Adrenal gland (tissue), 9 donors: ENCODE measurements at regions not wholly inside any gene's neighbourhood (a gene's known extent, or its start where the extent isn't known, plus 50 kb on each side); places are given as distances from the start of the nearest gene placed in this dataset.

Experiments
- DNase-seq, 7 donors: peaks; one replicate each; pipeline ENCODE4 v3.0.0-alpha.2; 2019 to 2020
- H3K27ac ChIP-seq, 5 donors: fragments of 200-600 bp; sonication (generic) in 4 of 5; 1 replicate in 3 of 5; 2 replicates in 2 of 5; pipeline versions ENCODE4 v1.5.1 to v1.8.0; 2016 to 2020; ENCODE audit warnings: mild to moderate bottlenecking in 1 of 5
- H3K27me3 ChIP-seq: fragments of 200-600 bp; 2 replicates; pipeline ENCODE4 v1.8.0; 2021
- H3K36me3 ChIP-seq, 2 donors: fragments of 200-600 bp; replicated peaks in 1 of 2; 1 replicate in 1 of 2; 2 replicates in 1 of 2; pipeline versions ENCODE4 v1.5.1 to v1.8.0; 2018 to 2022
- H3K4me1 ChIP-seq, 2 donors: fragments of 200-600 bp; replicated peaks in 1 of 2; 1 replicate in 1 of 2; 2 replicates in 1 of 2; pipeline versions ENCODE4 v1.5.1 to v1.8.0; 2018 to 2021
- H3K4me3 ChIP-seq, 4 donors: fragments of 200-600 bp; sonication (generic) in 3 of 4; one replicate each; pipeline ENCODE4 v1.5.1; 2016 to 2018
- H3K9me3 ChIP-seq, 3 donors: fragments of 200-600 bp; sonication (generic) in 1 of 3; replicated peaks in 1 of 3; 1 replicate in 2 of 3; 2 replicates in 1 of 3; pipeline versions ENCODE4 v1.5.1 to v1.8.0; 2016 to 2021
- POLR2A ChIP-seq, 2 donors: fragments of 450-650 bp; IDR thresholded peaks; one replicate each; pipeline ENCODE4 v1.6.1; 2017; ENCODE audit warnings: antibody characterized with exemption in 2 of 2, mild to moderate bottlenecking in 2 of 2, moderate library complexity in 1 of 2
- WGBS, 4 donors: extraction: QIAGEN DNeasy Blood & Tissue Kit in 2 of 4; methylation state at CpG; one replicate each; pipeline versions ENCODE4 v1.1.5 to v1.1.7; 2013 to 2017; 5-methylcytosine and 5-hydroxymethylcytosine counted together
- intact Hi-C, 2 donors: fragments of 100-400 bp; cut with DNase I; formaldehyde crosslinking; loops; one replicate each; pipeline versions ENCODE4 v1.14.1 to v1.15.0; 2022 to 2023
- TF ChIP-seq, protein P1 (sequence below), 6 experiments: fragments of 450-650 bp in 4 of 6; fragments of 200-600 bp in 2 of 6; sonication (generic) in 1 of 6; IDR thresholded peaks; 1 replicate in 5 of 6; 2 replicates in 1 of 6; pipeline versions ENCODE4 v1.5.1 to v1.8.0; 2016 to 2021; ENCODE audit warnings: antibody characterized with exemption in 6 of 6, mild to moderate bottlenecking in 2 of 6, moderate library complexity in 1 of 6
- donor health status: healthy with polysubstance abuse.
- donor health status: Bipolar disorder and iron deficiency.
- donor health status: DM: yes; HTN: yes; CAD: no.
- donor health status: DM: no; HTN: no; CAD: no.
- donor health status: DM: no; HTN: no; CAD: no.

DNA sequence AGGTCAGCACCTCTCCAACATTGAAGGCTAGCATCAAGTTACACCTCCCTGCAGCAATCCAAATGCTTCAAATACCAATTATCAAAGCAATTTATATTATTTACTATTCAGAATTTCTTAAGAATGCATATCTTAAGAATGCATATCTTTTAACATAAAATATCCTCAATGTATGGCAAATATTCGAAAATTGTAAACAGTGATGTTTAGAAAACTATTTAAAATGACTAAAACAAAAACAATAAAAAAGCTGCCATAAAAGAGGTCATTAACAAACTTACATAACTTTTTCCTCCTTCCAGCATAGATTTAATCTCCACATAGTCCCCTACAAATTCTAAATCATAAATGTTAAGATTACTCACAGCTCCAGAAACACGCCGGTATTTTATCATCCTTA, 85.1 kb upstream of the SOX6 start:
- no peak overlapping the region for H3K27ac ChIP-seq
- H3K9me3 ChIP-seq: no peaks in the 10 kb centered on the region
- intact Hi-C loops: no loop called here
- H3K4me3 ChIP-seq: no peak overlapping the region
- TF ChIP-seq, protein P1, sequence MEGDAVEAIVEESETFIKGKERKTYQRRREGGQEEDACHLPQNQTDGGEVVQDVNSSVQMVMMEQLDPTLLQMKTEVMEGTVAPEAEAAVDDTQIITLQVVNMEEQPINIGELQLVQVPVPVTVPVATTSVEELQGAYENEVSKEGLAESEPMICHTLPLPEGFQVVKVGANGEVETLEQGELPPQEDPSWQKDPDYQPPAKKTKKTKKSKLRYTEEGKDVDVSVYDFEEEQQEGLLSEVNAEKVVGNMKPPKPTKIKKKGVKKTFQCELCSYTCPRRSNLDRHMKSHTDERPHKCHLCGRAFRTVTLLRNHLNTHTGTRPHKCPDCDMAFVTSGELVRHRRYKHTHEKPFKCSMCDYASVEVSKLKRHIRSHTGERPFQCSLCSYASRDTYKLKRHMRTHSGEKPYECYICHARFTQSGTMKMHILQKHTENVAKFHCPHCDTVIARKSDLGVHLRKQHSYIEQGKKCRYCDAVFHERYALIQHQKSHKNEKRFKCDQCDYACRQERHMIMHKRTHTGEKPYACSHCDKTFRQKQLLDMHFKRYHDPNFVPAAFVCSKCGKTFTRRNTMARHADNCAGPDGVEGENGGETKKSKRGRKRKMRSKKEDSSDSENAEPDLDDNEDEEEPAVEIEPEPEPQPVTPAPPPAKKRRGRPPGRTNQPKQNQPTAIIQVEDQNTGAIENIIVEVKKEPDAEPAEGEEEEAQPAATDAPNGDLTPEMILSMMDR (IDR thresholded peaks at IDR 0.05): no peak
- no peak for TF ChIP-seq POLR2A (IDR thresholded peaks at IDR 0.05)
- WGBS, 4 donors: 76 to 89% (median 87%) methylated on average over 3 of the region's 3 CpGs
- no peaks in the 10 kb centered on the region for H3K27me3 ChIP-seq
- DNase-seq: no peak
- no peaks in the 10 kb centered on the region for H3K36me3 ChIP-seq
- no peaks in the 10 kb centered on the region for H3K4me1 ChIP-seq

DNA sequence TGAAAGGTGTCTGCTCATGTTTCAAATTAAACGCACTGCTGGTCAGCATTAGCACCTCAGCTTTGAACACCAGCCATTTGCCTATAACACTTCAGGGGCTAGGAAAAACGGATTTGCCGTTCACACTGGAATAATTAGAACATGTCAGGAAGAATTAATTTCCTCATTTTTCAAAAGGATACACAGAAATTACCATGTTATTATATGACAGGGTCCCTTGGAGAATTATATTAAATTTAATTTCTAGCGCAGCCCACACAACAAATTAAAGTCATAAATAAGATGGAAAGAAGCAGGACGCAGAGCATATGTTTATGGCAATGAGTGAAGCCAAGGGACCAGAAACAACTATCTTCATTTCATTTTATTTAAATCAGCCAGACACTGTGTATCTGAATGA, 83.8 kb upstream of the SOX6 start:
- no peak for DNase-seq
- H3K27ac ChIP-seq: no peak overlapping the region
- H3K4me3 ChIP-seq: no peak overlapping the region
- no peaks in the 10 kb centered on the region for H3K27me3 ChIP-seq
- no peaks in the 10 kb centered on the region for H3K36me3 ChIP-seq
- WGBS, 4 donors: 81 to 89% (median 85%) methylated on average over 5 of the region's 5 CpGs
- intact Hi-C loops: no loop called here
- no peaks in the 10 kb centered on the region for H3K9me3 ChIP-seq
- TF ChIP-seq, protein P1 (IDR thresholded peaks at IDR 0.05): no peak
- TF ChIP-seq POLR2A (IDR thresholded peaks at IDR 0.05): no peak
- no peaks in the 10 kb centered on the region for H3K4me1 ChIP-seq

DNA sequence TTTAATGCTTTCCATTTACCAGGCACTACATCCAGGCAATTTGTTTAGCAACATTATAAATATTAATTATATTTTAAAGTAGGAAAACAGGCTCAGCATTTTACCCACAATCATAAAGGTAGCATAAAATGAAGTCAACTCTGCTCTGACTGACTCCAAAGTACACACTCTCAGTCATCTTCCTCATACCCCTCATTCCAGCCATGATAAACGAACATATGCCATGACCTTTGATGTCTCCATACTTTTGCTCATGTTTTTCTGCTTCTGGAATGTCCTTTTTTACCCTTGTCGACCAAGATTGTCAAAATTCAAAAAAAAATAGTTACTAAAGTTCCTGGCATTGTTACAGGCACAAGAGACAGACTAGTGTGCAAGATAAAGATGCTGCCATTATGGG, 77.7 kb upstream of the SOX6 start:
- no peaks in the 10 kb centered on the region for H3K27me3 ChIP-seq

DNA sequence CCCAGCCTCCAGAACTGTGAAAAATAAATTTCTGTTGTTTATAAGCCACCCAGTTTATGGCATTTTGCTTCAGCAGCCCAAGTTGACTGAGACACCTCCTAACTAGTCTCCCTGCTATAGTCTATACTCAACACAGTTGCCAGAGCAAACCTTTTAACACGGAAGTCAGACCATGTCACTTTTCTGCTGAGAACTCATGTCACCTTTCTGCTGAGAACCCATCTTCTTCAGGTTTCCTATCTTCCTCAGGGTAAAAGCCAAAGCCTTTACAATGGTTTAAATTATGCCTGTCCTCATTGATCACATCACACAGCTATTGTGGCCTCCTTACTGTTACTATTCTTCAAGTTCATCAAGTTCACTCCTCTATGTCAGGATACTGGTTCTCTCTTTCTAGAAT, 74.3 kb upstream of the SOX6 start:
- H3K4me3 ChIP-seq: no peak overlapping the region
- no peak for DNase-seq
- H3K27ac ChIP-seq: no peak overlapping the region
- WGBS, 4 donors: 87 to 96% (median 91%) methylated on average over 1 of the region's 1 CpG
- H3K36me3 ChIP-seq: no peaks in the 10 kb centered on the region
- TF ChIP-seq, protein P1 (IDR thresholded peaks at IDR 0.05): no peak
- TF ChIP-seq POLR2A (IDR thresholded peaks at IDR 0.05): no peak
- no peaks in the 10 kb centered on the region for H3K4me1 ChIP-seq
- no peaks in the 10 kb centered on the region for H3K27me3 ChIP-seq
- intact Hi-C loops: no loop called here
- no peaks in the 10 kb centered on the region for H3K9me3 ChIP-seq

More for the DNA sequence above, 77.7 kb upstream of the SOX6 start:
- no peaks in the 10 kb centered on the region for H3K4me1 ChIP-seq
- 23 to 53% (median 39%) methylated on average over 2 of the region's 2 CpGs for WGBS, 4 donors
- TF ChIP-seq, protein P1 (IDR thresholded peaks at IDR 0.05): no peak
- no peak for TF ChIP-seq POLR2A (IDR thresholded peaks at IDR 0.05)
- H3K27ac ChIP-seq: no peak overlapping the region
- no peak for DNase-seq
- H3K9me3 ChIP-seq: no peaks in the 10 kb centered on the region
- no peak overlapping the region for H3K4me3 ChIP-seq
- intact Hi-C loops: no loop called here
- no peaks in the 10 kb centered on the region for H3K36me3 ChIP-seq
